Lung (tissue), 11 donors: ENCODE measurements at regions not wholly inside any gene's neighbourhood (a gene's known extent, or its start where the extent isn't known, plus 50 kb on each side); places are given as distances from the start of the nearest gene placed in this dataset.

ENCODE experiments used
- ATAC-seq: fragments of 200-7000 bp; cut with Tn5 transposase; one replicate; pipeline ENCODE4 v1.9.1; 2020; ENCODE audit warnings: moderate number of reproducible peaks; ENCODE audit not compliant: insufficient read depth, low FRiP score
- DNase-seq, 3 donors: peaks; one replicate each; pipeline ENCODE4 v3.0.0-alpha.2; 2013 to 2017
- H3K27ac ChIP-seq, 2 donors: one replicate each; pipeline ENCODE4 v1.5.1; 2013; ENCODE audit warnings: mild to moderate bottlenecking in 2 of 2, moderate library complexity in 2 of 2, control low read depth in 1 of 2, inconsistent platforms in 1 of 2, low read depth in 1 of 2, low read length in 1 of 2
- H3K27me3 ChIP-seq, 3 donors: one replicate each; pipeline ENCODE4 v1.5.1; 2013; ENCODE audit warnings: low read length in 2 of 3; ENCODE audit not compliant: control insufficient read depth in 3 of 3, insufficient read depth in 3 of 3
- H3K36me3 ChIP-seq, 4 donors: one replicate each; pipeline ENCODE4 v1.5.1; 2013; ENCODE audit warnings: low read length in 4 of 4, mild to moderate bottlenecking in 1 of 4, moderate library complexity in 1 of 4; ENCODE audit not compliant: control insufficient read depth in 4 of 4, insufficient read depth in 4 of 4
- H3K4me1 ChIP-seq, 5 donors: one replicate each; pipeline ENCODE4 v1.5.1; 2013; ENCODE audit warnings: low read length in 5 of 5, mild to moderate bottlenecking in 2 of 5, moderate library complexity in 1 of 5; ENCODE audit not compliant: control insufficient read depth in 5 of 5, insufficient read depth in 5 of 5
- H3K4me3 ChIP-seq: one replicate; pipeline ENCODE4 v1.5.1; 2013; ENCODE audit warnings: mild to moderate bottlenecking, control low read depth, moderate library complexity
- H3K9ac ChIP-seq, 2 donors: one replicate each; pipeline ENCODE4 v1.5.1; 2013; ENCODE audit warnings: low read length in 2 of 2, control low read depth in 1 of 2; ENCODE audit not compliant: insufficient read depth in 1 of 2
- H3K9me3 ChIP-seq, 4 donors: one replicate each; pipeline ENCODE4 v1.5.1; 2013; ENCODE audit warnings: low read length in 3 of 4, mild to moderate bottlenecking in 1 of 4, moderate library complexity in 1 of 4; ENCODE audit not compliant: control insufficient read depth in 4 of 4, insufficient read depth in 3 of 4
- WGBS, 2 donors: extraction: QIAGEN DNeasy Blood & Tissue Kit; methylation state at CpG; one replicate each; pipeline ENCODE4 v1.1.7; 2013; 5-methylcytosine and 5-hydroxymethylcytosine counted together
- TF ChIP-seq, protein P1 (sequence below): IDR thresholded peaks from 2 replicates; pipeline ENCODE4 v1.5.1; 2012; ENCODE audit warnings: mild to moderate bottlenecking; ENCODE audit errors: control extremely low read depth, extremely low read depth
- donor health status: control.
- donor health status: control.
- donor health status: Bipolar disorder and iron deficiency.
- donor health status: healthy.
- donor health status: DM: yes; HTN: yes; CAD: no.

DNA sequence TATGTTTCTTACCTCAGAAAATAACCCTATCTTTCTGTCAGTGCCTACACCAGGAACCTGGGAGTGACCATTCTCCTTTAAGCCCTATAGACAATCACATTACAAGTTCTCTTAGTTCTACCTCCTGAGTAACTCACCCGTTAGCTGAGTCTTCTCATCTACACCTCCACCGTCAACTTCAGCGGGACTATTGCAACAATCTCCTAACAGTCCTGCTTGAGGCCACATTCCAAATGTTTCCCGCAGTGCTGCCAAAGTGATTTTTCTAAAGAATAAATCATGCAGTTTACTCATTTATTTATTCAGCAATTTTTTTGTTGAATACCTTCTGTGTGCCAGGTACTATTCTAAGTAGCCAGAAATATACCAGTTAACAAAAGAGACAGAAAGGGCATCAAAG is 285.0 kb upstream of the GRIP1 start:
- Histone ChIP-seq H3K4me3 (no peak overlapping the region), H3K27me3 (no peaks in the 10 kb centered on the region), H3K27ac (no peak overlapping the region), H3K4me1 (no peaks in the 10 kb centered on the region), H3K36me3 (no peaks in the 10 kb centered on the region), H3K9me3 (no peaks in the 10 kb centered on the region), H3K9ac (no peak overlapping the region)
- 79 to 85% methylated on average over 4 of the region's 4 CpGs for WGBS, 2 donors
- ATAC-seq = no peak
- TF ChIP-seq, protein P1, sequence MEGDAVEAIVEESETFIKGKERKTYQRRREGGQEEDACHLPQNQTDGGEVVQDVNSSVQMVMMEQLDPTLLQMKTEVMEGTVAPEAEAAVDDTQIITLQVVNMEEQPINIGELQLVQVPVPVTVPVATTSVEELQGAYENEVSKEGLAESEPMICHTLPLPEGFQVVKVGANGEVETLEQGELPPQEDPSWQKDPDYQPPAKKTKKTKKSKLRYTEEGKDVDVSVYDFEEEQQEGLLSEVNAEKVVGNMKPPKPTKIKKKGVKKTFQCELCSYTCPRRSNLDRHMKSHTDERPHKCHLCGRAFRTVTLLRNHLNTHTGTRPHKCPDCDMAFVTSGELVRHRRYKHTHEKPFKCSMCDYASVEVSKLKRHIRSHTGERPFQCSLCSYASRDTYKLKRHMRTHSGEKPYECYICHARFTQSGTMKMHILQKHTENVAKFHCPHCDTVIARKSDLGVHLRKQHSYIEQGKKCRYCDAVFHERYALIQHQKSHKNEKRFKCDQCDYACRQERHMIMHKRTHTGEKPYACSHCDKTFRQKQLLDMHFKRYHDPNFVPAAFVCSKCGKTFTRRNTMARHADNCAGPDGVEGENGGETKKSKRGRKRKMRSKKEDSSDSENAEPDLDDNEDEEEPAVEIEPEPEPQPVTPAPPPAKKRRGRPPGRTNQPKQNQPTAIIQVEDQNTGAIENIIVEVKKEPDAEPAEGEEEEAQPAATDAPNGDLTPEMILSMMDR = no peak
- DNase-seq = no peak

DNA sequence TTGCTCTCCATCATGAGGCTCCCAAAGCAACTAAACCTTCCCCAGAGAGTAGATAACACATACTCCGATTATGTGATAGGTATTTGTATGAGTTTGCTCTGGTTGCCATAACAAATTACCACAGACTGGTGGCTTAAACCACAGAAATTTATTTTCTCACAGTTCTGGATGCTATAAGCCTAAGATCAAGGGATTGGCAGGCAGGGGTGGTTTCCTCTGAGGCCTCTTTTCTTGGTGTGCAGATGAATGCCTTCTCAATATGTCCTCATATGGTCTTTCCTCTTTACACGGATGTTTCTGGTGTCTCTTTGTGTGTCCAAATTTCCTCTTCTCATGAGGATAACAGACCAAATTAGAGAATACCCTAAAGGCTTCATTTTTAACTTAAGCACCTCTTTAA is 285.8 kb upstream of the GRIP1 start:
- TF ChIP-seq, protein P1 = no peak
- Histone ChIP-seq H3K9ac (no peak overlapping the region), H3K27ac (no peak overlapping the region), H3K4me1 (no peaks in the 10 kb centered on the region), H3K9me3 (no peaks in the 10 kb centered on the region), H3K27me3 (no peaks in the 10 kb centered on the region), H3K36me3 (no peaks in the 10 kb centered on the region), H3K4me3 (no peak overlapping the region)
- WGBS, 2 donors = 48 to 59% methylated on average over 2 of the region's 2 CpGs
- ATAC-seq (no peak), DNase-seq (no peak)

DNA sequence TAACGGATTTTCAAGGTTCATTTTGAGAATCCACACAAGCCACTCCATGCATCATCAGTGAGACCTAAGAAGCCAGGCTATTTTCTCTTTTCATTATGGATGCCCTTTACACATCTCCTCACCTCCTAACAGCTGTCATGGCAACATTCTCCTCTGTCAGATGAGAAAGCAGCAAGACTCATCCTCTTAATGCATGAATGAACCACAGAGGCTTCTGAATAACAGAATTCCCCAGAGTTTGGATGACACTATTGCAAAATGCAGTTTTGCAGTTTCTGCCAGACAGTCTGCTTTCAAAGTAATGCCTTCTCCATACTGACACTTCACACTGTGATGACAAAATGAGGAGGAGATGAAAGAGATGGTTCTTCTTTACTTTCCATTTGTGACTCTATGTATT is 286.7 kb upstream of the GRIP1 start:
- no peak overlapping the region for H3K4me3 ChIP-seq
- H3K9me3 ChIP-seq = no peaks in the 10 kb centered on the region
- WGBS, 2 donors = 84 to 95% methylated on average over 1 of the region's 1 CpG
- H3K27ac ChIP-seq = no peak overlapping the region
- ATAC-seq (no peak), DNase-seq (no peak)
- H3K4me1 ChIP-seq = no peaks in the 10 kb centered on the region
- no peak overlapping the region for H3K9ac ChIP-seq
- H3K27me3 ChIP-seq = no peaks in the 10 kb centered on the region
- no peaks in the 10 kb centered on the region for H3K36me3 ChIP-seq
- TF ChIP-seq, protein P1 = no peak

DNA sequence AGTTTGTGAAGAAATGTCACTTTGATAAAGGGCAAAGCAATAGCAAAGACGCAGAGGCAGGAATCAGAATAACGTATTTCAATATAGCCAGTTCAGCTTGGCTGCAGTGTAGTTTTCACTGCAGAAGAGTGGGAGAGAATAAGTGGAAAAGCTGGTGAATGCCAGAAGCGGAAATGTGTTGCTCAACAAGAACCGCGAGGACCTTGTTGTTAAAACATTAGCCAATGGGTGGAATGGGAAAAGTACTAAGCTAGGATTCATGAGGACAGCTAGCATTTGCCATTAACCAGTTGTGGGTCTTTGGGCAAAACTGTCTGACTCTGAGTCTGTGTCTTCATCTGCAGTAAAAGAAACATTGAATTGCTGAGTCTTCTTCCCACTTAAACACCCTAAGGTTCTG is 292.9 kb upstream of the GRIP1 start:
- Histone ChIP-seq H3K27ac (no peak overlapping the region), H3K4me1 (no peaks in the 10 kb centered on the region), H3K27me3 (no peaks in the 10 kb centered on the region), H3K9ac (no peak overlapping the region), H3K9me3 (no peaks in the 10 kb centered on the region), H3K36me3 (no peaks in the 10 kb centered on the region), H3K4me3 (no peak overlapping the region)
- DNase-seq (no peak), ATAC-seq (no peak)
- 72 to 88% methylated on average over 5 of the region's 5 CpGs for WGBS, 2 donors
- TF ChIP-seq, protein P1 = no peak
